COLO668 (cell line): ENCODE measurements at regions not wholly inside any gene's neighbourhood (a gene's known extent, or its start where the extent isn't known, plus 50 kb on each side); places are given as distances from the start of the nearest gene placed in this dataset.
"Not testable (repeated sequence)": the region's sequence is repeated elsewhere in the genome, so short reads cannot be mapped to it uniquely, and the experiment has no call there.

Experiments used
- DNase-seq: peaks from one replicate; lab custom pipeline; 2025; ENCODE audit not compliant: unreplicated experiment; lab: John Stamatoyannopoulos, UW

DNA sequence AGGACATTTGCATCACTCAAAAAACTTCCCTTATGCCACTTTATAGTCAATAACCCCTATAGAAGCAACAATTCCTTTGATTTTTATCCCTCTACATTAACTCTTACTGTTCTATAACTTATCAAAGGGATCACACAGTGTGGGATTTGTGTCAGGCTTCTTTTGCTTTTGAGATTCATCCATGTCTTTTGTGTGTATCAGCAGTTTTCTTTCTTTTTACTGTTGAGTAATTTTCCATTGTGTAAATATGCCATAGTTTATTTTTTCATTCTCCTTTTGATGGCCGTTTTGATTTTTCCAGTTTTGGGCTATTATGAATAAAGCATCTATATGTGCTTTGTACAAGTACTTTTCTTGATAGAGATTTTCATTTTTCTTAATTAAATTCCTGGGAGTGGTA is 657.9 kb downstream of the EPM2A start:
- no peak for DNase-seq

DNA sequence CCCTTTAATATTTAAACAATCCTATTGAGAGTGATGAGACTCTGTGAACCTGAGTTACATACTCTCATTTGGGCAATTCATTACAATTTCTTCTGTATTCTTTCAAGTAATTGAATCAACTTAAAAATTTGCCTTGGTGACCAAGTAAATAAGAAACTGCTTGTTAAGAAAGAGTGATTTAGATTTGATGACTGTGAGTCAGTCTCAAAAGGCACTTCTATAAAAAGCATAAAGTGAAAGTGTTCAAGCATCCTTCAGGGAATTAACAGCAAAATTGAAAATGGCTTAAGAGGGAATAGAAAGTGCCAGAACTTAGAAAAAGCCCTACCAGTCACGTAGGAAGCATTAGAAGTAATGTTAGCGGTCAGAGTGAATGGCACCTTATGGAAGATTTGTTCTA is 654.7 kb downstream of the EPM2A start:
- no peak for DNase-seq

DNA sequence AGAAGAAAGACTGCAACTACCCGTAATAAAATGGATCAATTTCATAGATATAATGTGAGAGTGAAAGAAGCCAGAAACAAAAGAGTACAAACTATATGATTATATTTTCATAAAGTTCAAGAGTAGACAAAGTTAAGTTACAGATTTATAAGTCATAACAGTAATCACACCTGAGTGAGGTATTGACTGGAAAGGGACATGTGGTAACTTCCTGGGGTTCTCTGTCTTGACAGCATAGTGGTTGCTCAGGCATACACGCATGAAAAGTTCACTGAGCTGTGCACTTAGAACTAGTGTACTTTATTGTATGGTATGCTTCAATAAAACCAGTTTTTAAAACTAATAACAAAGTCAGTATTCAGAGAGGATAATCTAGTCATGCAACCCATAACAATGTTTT is 653.6 kb downstream of the EPM2A start:
- no peak for DNase-seq

DNA sequence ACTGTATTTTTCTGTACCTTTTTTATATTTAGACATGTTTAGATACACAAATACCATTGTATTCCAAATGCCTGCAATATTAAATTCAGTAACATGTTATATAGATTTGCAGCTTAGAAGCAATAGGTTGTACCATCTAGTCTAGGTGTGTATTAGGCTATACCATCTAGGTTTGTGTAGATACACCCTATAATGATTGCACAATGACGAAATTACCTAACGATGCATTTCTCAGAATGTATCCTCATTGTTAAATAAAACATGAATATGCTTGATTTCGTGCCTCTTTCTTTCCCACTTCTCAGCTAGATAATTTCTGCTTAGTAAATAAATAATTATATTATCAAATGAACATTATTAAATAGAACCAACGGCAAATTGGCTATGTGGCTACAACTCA is 653.0 kb downstream of the EPM2A start:
- no peak for DNase-seq

DNA sequence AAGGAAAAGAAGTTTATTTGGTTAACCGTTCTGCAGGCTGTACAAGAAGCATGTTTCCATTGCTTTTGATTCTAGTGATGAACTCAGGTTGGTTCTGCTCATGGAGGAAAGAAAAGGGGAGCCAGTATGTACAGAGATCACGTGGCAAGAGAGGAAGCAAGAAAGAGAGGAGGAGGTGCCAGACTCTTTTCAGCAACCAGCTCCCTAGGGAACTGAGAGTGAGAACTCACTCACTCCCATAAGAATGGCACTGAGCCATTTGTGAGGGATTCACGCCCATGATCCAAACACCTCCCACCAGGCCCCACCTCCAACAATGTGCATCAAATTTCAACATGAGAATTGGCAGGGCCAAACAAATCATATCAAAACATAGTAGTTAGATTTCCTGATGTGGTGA is 649.1 kb downstream of the EPM2A start:
- DNase-seq: no peak

DNA sequence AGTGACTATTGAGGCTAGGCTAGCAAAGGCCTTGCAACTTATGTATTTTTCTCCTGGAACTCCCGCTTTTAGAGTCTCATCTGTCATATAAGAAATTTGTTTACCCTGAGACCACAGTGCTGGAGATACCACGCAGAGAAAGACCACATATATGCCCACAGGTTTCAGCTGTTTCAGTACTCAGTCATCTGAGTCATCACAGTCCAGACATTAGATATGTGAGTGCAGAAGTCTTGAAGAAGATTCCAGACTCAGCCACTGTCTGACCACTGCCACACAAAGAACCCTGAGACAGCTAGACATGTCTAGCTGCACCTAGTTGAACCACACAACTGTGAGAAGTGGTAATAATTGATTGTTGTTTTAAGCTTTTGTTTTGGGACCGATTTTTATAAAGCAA is 648.3 kb downstream of the EPM2A start:
- no peak for DNase-seq

DNA sequence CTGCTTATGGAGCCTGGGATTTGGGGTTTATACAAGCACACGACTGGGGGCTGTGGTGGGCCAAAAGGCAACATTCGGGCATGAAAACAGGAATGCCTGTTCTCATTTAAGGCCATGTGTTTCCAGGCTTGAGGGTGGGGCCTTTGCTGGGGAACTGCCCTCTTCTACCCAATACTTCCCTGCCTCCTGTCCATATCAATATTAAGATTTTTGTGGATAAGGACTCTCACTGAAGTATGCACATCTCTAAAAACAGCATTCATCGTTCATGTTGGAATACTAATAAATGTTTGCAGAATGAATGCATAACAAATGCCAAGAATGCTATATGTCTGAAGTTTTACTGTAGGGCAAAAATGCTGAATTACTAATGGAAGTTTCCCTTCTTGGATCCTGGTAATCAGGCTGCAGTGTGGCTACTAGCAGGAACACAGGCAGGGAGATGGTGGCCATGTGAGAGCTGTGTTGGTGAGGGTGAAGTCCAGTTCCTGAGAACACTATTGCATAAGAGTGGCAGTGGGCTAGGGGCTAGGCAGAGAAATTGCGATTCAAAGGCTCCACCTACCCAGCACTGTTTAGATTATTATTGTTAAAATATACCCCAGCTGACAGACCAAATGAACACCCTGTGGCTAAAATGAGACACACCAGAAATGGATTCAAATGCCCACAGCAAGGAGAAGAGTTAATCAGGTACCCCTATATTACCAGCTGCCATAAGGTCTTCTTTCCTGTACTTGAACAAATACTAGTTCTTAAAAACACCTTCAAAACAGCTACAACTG is 644.3 kb downstream of the EPM2A start:
- DNase-seq: no peak

DNA sequence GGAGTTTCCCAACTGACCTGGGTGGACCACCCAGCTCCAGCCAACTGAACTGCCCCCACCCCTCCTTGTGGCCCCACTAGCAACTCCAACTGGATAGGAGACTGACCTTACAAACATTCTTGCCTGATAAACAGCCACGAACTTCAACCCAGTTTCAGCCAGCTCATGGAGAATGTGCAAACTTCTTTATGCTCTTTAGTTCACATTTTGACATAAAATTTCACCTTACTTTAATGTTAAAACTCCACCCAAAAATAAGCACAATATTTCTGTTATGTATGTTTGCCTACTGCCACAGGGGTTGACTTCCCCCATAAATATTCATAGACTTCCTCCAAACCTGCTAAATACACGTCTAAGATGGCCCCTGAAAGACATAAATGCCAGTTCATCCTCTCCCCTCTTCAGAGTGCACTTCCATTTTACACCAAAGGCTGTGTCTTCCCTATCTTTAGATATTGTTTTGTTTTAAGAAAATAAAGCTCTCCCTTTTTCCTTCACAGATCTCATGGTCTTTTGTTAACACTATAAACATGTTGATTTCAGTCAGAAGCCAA is 643.7 kb downstream of the EPM2A start:
- DNase-seq: no peak

DNA sequence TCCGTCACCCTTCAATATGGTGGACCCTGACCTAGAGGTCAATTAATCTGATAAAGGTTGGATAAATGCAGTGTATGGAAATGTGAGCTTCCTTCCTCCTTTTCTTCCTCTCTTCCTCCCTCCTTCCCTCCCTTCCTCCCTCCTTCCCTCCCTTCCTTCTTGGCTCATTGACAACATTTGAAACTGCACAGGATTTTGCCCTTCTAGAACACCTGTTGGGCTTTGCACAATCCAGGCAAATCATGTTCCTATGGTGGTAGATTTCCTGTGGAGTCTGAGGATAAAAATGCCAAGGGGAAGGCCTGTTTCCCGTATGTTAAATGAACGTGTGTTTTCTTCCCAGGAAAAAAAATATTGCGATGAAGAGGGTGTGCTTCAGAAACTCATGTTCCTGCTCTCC is 642.8 kb downstream of the EPM2A start:
- DNase-seq: no peak

DNA sequence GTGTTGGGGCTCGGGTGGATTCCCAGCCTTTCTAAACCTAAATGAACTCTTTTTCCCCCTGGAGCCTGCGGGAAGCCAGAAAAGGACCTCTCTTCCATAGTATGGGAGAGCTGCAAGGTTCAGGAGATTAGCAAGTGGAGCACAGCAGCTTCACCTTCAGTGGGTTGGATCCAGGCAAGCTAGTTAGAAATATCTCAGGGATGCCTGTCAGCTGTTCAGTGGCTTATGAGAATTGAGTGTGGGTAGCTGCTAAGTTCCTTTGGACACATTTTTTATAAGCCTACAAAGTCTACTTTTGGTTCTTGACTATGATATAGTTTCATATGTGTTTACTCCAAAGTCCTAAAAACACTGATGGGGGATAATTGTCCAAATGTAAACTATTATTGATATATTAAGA is 642.1 kb downstream of the EPM2A start:
- no peak for DNase-seq

DNA sequence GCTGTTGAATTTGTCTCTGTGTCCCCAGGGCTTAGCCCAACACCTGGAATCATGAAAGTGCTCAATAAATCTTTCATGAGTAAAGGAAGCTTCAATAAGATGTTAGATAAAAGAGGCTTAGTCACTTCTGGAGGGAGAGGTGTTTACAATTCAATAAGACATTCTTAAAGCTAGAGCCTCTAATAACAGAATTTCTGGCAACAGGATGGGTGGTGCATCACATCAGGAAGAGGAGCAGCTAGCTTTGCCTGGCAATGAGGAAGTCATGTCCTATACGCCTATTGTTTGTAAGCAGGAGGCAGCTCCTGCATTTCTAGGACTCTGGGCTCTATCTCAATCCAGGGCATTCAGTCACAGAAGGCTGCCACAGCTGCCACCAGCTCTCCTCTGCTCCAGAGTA is 638.5 kb downstream of the EPM2A start:
- DNase-seq: no peak

DNA sequence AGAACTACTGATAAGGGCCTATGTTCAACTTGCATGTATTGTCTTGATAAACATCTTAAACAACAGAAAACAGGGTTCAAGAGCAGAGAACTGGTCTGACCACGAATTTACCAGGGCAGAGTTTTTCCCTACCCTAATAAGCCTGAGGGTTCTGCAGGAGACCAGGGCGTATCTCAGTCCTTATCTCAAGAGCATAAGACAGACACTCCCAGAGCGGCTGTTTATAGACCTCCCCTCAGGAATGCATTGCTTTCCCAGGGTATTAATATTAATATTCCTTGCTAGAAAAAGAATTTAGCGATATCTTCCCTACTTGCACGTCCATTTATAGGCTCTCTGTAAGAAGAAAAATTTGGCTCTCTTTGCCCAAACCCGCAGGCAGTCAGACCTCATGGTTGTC is 637.2 kb downstream of the EPM2A start:
- DNase-seq: not testable (repeated sequence)

DNA sequence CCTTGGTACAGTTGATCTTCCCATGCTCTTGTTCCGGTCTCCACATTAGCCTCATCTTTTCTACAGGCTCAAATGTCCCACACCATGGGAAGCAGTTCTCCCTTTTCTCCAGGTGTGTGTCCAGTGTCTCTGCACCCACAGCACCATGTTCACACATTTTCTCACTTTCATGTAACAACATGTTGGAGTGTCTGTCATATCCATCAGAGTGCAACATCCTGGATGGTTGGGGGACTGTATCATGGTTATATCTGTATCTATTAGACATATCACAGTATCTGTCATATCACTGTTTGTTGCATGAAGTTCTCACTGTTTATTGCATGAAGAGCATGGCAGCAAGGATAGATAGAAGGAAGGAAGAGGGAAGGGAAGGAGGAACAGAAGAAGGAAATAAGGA is 635.6 kb downstream of the EPM2A start:
- DNase-seq: no peak

DNA sequence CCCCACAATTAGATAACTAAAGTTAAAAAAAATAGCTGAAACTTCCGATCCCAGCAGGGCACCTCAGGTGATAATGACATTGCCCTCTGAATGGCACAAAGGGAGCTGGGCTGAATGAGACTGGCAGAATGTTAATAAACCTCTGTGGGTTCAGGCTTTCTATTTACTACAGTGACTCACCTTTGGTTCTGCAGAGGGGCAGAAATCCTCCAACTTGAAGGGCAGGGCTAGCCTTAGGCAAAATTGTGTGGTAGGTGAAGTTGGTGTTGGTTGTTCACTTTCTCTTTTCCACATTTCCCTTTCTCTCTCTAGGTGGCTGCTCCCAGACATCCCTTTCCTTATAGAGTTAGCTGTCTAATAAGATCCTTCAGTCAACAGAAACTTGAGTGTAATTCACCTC is 625.2 kb downstream of the EPM2A start:
- DNase-seq: no peak

DNA sequence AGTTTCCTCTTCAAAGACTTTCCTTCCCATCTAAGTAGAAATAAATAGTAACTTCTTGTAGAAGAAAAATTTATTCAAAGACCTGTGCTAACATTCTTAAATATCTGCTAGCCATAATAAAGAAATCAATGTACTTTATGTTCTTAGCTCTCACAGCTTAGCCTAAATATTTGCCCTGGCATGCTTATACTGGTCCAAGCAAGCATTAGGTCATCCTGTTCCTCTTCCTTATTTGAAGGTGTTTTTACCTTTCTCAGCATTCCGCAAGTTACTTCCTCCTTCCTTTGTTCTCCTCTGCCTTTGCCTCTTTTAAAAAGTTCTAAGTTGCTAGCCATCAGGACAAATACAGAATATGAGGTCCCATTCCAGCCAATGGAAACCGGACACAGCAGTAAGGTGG is 623.9 kb downstream of the EPM2A start:
- DNase-seq: not testable (repeated sequence)

DNA sequence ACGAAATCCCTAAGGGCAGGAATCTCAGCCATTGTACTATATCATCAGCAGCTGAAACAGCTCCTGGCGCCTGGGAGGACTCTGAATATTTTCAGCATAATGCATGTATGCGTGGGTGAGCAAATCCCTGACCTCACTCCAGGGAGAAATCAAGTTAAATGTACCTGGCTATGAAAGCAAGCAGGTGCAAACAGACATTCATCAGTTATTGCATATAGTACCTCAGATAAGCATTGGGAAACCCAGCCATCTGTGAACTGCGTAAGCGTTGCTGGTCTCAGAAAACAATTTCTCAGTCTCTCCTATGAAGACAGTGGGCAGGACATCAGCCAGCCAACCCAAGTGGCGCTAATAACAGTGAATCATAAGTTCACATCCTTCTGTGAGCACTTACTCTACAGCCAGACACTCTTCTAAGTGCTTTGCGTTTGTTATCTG is 622.6 kb downstream of the EPM2A start:
- DNase-seq: no peak

DNA sequence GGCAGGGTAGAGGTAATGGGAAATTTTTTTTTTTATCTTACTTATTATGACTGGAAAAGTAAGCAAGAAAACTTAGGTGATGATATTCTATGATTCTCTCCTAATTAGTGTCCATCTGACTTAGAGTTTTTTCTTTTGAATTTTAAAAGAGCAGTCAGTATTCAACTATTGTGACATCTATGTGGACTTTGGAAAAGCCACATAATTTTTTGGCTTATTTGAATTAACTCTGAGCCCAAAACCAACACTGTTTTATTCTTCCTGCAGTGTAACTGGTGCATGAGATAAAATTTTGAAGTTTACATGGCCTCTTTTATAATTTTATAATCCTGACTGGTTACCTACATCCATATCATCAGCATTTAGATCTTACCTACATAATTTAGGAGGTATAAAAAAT is 619.7 kb downstream of the EPM2A start:
- DNase-seq: no peak

DNA sequence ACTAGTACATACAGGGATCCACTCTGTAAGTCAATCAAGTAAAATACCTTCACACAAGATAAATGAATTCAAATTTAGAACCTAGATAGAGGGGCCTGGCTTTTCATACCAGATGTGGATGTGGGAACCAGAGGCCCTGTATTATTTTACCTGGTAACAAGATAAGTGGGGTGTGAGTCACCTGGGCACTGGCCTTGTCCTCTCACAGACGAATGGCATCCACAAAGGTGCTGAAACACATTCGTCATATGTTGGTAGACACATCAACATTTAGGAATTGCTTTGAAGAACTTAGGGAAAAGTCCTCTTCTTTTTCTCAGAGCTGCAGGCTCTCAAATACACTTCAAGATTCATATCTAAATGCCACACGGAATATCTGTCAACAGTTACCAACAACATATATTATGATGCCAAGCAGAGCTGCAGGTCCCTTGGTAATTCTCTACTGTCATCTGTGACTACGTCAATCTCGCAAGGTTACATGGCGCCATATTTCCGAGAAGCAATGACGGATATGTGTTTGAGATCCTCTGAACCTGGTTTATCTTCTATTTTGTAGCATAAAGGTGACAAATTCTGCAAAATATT is 618.6 kb downstream of the EPM2A start:
- DNase-seq: no peak

DNA sequence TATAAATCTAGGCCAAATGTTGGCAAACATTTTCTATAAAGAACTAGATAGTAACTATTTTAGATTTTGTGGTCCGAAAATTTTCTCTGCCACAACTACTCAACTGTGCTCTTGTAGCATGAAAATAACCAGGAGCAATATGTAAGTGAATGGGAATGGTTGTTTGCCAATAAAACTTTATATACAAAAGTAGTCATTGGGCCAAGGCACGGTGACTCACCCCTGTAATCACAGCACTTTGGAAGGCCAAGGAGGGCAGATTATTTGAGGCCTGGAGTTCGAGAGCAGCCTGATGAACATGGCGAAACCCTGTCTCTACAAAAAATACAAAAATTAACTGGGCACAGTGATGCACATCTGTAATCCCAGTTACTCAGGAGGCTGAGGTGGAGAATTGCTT is 617.1 kb downstream of the EPM2A start:
- no peak for DNase-seq

DNA sequence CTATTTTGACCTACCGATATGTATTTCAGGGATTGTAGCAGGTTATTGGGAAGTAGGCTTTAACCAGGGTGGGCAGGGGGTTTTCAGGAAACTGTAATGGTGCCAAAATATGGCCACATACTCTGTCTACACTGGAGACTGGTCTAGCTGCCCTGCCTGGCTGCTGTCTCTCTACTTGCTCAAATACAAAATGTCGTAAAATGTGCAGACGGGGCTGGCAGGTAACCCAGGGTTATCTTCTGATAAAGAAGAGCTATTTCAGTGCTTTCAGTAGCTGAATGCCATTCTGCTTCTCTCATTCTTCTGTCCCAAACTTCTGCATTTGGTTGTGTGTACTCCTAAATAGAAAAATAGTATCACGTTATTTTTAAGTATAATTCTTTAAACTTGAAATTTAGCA is 616.2 kb downstream of the EPM2A start:
- DNase-seq: no peak

DNA sequence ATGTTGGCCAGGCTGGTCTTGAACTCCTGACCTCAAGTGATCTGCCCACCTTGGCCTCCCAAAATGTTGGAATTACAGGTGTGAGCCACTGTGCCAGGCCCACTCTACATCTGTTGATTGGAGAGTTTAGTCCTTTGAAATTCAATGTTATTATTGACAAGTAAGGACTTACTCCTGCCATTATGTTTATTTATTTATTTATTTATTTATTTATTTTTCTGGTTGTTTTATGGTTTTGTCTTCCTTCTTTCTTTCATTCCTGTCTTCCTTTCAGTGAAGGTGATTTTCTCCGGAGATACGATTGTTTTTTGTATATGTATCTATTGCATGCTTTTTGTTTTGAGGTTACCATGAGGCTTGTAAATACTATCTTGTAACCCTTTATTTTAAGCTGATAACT is 602.6 kb downstream of the EPM2A start:
- no peak for DNase-seq

DNA sequence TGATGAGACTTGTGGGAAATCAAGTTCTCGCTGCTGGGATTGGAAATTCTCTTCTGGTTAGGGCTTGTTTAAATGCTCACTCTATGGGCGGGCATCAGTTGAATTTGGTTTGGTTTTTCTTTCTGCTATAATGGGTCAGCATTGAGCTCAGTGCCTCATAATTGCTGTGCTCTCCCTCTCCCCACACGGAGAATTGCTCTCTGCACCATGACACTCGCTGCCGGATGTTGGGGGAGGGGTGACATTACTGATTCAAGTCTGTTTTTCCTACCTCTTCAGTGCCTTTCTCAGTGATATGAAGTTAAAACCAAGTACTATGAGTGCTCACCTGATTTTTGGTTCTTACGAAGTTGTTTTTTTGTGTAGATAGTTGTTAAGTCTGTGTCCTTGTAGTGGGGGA is 599.6 kb downstream of the EPM2A start:
- no peak for DNase-seq

DNA sequence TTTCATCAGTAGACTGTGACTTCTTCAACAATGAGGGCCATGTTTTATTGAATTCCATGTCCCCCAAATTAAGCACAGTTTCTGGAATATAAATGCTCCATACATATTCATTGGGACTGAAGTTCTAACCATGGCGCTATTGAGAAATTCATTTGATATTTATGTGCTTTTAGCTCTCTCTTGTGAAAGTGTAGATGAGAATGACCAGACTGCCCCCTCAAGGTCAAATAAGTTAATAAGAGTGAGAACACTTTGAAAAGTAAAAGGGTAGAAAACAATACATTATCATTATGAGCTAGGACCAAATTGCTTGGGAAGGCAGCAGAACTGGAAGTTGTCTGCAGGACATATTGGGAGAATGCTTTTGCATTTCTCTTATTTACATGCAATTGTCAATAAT is 597.9 kb downstream of the EPM2A start:
- no peak for DNase-seq
